GM19395 (cell line): ENCODE measurements at regions not wholly inside any gene's neighbourhood (a gene's known extent, or its start where the extent isn't known, plus 50 kb on each side); places are given as distances from the start of the nearest gene placed in this dataset.

Source experiments
- ATAC-seq: cut with Tn5 transposase; IDR thresholded peaks from one replicate; pipeline ENCODE4 v1.9.1; 2021; ENCODE audit warnings: mild to moderate bottlenecking, moderate library complexity; ENCODE audit not compliant: unreplicated experiment

- ATAC-seq, result no peak
Observed at GRCh38 chr5:89513299-89514044, 630.5 kb upstream of the MEF2C start.

GRCh38 chr5:89504051-89504450, 621.1 kb upstream of the MEF2C start:
- no peak for ATAC-seq

- no peak for ATAC-seq
Observed at GRCh38 chr5:89499787-89500186, 616.8 kb upstream of the MEF2C start.

- ATAC-seq, result no peak
Observed at GRCh38 chr5:89498699-89499098, 615.7 kb upstream of the MEF2C start.

- ATAC-seq, result no peak
Observed at GRCh38 chr5:89493414-89493813, 610.4 kb upstream of the MEF2C start.

- ATAC-seq, result no peak
Observed at GRCh38 chr5:89484962-89485361, 602.0 kb upstream of the MEF2C start.

GRCh38 chr5:89480406-89481007, 597.5 kb upstream of the MEF2C start:
- no peak for ATAC-seq

- no peak for ATAC-seq
Observed at GRCh38 chr5:89478851-89479250, 595.9 kb upstream of the MEF2C start.

- ATAC-seq, result no peak
Observed at GRCh38 chr5:89473196-89473595, 590.2 kb upstream of the MEF2C start.

GRCh38 chr5:89471541-89471940, 588.6 kb upstream of the MEF2C start:
- ATAC-seq, result no peak

- ATAC-seq, result no peak
Observed at GRCh38 chr5:89471115-89471514, 588.1 kb upstream of the MEF2C start.

- ATAC-seq, result no peak
Observed at GRCh38 chr5:89470658-89471057, 587.7 kb upstream of the MEF2C start.

GRCh38 chr5:89458332-89458656, 575.3 kb upstream of the MEF2C start:
- ATAC-seq, result no peak

GRCh38 chr5:89457411-89458331, 574.7 kb upstream of the MEF2C start:
- no peak for ATAC-seq

- no peak for ATAC-seq
Observed at GRCh38 chr5:89452081-89452480, 569.1 kb upstream of the MEF2C start.

GRCh38 chr5:89451263-89451662, 568.3 kb upstream of the MEF2C start:
- no peak for ATAC-seq

- ATAC-seq, result no peak
Observed at GRCh38 chr5:89450149-89450538, 567.2 kb upstream of the MEF2C start.

GRCh38 chr5:89449392-89450148, 566.6 kb upstream of the MEF2C start:
- no peak for ATAC-seq

- ATAC-seq, result no peak
Observed at GRCh38 chr5:89447027-89447426, 564.0 kb upstream of the MEF2C start.

GRCh38 chr5:89445106-89445745, 562.2 kb upstream of the MEF2C start:
- ATAC-seq, result no peak

- no peak for ATAC-seq
Observed at GRCh38 chr5:89444088-89444487, 561.1 kb upstream of the MEF2C start.
